Kidney capillary endothelial cell (primary cell): ENCODE measurements at regions not wholly inside any gene's neighbourhood (a gene's known extent, or its start where the extent isn't known, plus 50 kb on each side); places are given as distances from the start of the nearest gene placed in this dataset.

Source experiments
- DNase-seq: peaks from one replicate; pipeline ENCODE4 v3.0.0-alpha.2; 2018; ENCODE audit warnings: low spot score

GRCh38 chr11:92797874-92798273 lies 171.6 kb upstream of the MTNR1B start:
- no peak for DNase-seq

DNA sequence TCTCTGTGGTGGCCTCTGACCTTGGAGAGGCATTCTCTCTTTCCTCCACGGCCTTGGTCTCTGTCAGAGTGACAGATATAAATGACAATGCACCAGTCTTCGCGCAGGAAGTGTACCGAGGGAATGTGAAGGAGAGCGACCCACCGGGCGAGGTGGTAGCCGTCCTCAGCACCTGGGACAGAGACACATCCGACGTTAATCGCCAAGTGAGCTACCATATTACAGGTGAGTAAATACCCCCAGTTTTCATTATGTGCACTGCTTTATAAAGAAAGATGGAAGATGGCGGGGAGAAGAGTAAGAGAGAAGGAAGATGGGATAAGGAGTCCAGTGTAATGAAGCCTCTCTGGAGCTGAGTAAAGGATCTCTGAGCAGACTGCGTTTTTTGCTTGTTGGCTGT lies 167.8 kb upstream of the MTNR1B start:
- DNase-seq, result no peak

- no peak for DNase-seq
These were observed 166.8 kb upstream of the MTNR1B start for GRCh38 chr11:92802644-92803043.

DNA sequence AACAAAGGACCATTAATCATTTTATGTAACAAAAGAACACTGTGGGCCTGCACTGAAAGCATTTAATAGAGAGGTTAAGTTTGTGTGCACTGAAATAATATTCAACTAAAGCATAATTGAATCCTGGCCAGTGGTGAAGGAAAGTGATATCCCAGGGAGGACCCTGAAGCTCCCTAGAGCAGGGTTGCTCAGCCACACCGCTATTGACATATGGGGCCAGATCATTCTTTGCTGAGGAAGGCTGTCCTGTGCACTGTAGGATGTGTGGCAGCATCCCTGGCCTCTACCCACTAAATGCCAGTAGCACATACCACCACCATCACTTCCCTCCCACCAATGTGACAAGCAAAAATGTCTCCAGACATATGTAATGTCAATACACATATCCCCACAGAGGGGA lies 166.1 kb upstream of the MTNR1B start:
- no peak for DNase-seq

GRCh38 chr11:92804388-92804966 lies 165.0 kb upstream of the MTNR1B start:
- no peak for DNase-seq

DNA sequence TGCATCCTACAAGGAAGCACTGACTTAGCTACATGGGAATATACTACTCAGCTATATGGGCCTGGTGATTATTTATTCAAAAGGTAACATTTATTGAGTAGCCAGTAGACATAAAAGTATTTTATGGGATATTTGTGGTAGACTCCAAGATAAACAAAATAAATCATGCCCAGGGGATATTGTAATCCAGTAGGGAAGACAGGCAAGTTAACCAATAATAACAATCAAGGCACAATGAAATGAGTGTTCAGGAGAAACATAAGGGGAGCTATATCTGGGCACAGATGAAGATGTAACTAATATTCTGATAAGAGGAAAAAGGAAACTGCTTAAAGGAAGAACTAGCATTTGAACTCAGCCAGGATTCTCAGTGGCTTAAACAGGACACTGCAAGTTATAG lies 161.4 kb upstream of the MTNR1B start:
- DNase-seq, result no peak

DNA sequence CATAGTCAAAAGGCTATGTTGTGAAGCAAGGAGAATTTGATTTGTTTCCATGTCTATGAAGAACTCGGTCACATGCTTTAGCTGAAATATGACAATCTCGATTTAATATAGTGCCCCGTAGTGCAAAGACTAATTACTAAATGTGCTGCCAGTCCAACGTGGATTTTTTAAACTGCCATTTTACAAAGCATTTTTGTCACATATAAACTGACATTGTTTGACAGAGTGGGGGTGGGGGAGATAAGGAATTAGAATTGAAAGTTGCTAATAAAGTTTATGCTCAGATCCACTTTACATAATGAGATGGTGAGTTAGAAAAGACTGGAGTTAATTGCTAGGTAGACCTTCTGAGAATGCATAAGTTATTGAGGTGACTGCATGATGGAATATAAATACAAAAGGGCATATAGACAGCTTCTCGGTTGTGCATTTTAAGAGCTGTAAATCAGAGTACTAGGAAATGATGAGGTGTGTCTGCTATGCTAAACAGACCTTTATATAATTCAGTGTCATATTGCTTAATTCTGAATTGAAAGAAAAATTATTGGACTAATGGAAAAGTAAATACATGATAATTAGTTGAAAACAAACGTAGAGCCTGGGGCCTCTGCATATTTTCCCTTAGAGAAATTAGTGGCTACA lies 158.9 kb upstream of the MTNR1B start:
- DNase-seq, result no peak

GRCh38 chr11:92811341-92811740 lies 158.1 kb upstream of the MTNR1B start:
- no peak for DNase-seq

- DNase-seq, result no peak
These were observed 156.6 kb upstream of the MTNR1B start for GRCh38 chr11:92812841-92813240.

DNA sequence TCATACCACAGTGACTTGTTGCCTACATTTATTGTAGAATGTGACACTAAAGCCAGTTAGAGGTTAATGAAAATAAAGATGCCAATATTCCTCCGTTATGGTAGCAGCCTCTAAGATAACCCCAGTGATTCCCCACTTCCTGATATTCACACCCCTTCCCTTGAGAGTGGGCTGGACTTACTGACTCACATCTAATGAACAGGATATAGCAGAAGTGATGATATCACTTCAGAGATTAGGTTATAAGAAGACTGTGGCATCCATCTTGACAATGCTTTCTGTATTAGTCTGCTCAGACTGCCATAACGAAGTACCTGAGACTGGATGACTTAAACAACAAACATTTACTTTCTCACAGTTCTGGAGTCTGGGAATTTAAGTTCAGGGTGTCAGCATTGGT lies 149.6 kb upstream of the MTNR1B start:
- DNase-seq, result no peak

GRCh38 chr11:92820860-92821259 lies 148.6 kb upstream of the MTNR1B start:
- no peak for DNase-seq

GRCh38 chr11:92822410-92822809 lies 147.0 kb upstream of the MTNR1B start:
- DNase-seq, result no peak

DNA sequence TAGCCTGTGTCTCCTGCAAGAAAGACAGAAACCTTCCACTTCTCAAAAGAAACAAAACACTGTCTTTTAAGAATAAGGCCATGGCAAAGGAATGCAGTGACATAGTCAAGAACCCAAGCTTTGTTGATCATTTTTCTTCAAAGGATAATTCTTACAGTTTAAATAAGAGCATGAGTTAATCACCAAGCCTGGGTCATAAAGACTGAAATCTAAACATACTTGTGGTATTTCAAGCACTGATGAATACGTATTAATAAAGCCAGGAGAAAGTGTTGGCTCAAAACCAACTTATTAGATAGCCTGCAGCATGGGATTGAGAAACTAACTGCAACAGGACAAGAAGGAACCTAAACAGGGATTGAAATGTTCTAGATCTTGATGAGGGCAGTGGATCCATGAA lies 143.3 kb upstream of the MTNR1B start:
- DNase-seq, result no peak

- no peak for DNase-seq
These were observed 142.8 kb upstream of the MTNR1B start for GRCh38 chr11:92826603-92827002.

- DNase-seq, result no peak
These were observed 142.3 kb upstream of the MTNR1B start for GRCh38 chr11:92827132-92827531.

GRCh38 chr11:92828556-92828955 lies 140.9 kb upstream of the MTNR1B start:
- DNase-seq, result no peak

DNA sequence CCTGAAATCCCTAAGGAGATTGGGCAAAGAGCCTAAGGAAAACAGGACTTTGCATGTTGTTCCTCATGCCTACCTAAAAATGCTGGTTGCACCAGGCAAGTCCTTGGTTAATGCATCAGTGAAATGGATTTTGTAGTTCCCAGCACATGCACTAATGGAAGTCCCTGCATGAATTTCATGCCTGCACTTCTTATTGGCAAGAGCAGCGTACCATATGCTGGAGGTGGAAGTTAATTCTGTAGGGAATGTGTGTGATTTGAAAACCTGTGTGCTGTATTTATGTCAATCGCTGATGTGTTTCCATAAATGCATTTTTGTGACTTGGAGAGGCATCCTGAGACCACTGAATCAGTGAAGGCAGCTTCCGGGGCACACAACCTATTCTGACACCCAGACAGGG lies 140.3 kb upstream of the MTNR1B start:
- no peak for DNase-seq

- no peak for DNase-seq
These were observed 139.8 kb upstream of the MTNR1B start for GRCh38 chr11:92829671-92830070.

DNA sequence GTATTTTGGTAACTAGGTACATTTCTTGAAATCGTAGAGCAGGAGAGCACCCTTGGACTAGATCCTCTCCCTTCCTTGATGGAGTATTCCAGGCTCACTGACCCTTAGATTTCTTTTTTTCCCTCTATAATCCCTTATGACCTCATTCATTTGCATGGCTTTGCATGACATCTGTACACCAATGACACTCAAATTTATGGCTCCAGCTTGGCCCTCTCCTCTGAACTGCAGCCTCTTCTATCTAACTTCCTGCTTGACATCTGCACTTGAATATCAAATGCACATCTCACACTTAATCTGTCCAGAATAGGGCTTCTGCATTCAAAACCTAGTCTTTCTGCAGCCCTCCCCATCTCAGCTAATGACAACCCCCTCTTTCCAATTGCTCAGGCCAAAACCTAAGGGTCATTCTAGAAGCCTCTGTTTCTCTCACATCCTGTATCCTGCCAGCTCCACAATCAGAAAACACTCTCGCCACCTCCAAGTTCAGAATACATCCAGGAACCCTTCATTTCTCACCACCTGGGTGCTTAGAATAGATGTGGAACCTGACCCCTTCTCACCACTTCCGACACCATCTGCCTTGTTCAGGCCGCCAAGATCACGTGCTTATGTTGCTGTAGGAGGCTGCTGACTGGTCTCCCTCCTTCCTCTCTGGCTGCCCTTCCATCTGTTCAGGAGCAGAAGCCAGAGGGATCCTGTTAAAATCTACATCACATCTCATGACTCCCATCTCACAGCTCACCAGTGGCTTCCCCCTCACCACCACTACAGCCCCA lies 138.9 kb upstream of the MTNR1B start:
- no peak for DNase-seq

GRCh38 chr11:92834296-92835020 lies 135.0 kb upstream of the MTNR1B start:
- no peak for DNase-seq

- DNase-seq, result no peak
These were observed 131.9 kb upstream of the MTNR1B start for GRCh38 chr11:92837595-92837994.

DNA sequence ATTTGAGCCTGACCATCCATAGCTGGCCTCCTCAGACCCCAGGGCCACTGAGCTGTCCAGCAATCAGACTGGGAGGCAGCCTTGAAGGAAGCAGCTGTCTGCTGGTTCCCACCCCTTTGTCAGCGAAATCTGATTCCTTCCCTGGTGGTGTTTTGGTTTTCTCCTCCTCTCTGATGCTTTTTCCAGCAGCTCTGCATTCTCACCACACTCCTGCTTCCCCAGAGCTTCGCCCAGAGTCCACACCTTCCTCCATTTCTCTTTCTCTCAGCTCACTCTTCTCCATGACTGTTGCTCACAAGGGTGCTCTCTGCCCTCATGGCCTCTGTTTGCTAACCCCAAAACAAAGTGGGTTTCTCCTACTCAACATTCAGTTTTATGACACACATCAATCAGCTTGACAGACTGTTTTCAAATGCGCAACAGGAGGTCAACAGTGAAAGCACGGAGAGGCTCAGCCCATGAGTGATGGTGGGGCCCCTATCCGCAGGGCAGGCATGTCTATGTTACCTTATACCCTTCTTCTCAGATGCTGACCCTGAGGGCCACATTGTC lies 130.6 kb upstream of the MTNR1B start:
- no peak for DNase-seq

DNA sequence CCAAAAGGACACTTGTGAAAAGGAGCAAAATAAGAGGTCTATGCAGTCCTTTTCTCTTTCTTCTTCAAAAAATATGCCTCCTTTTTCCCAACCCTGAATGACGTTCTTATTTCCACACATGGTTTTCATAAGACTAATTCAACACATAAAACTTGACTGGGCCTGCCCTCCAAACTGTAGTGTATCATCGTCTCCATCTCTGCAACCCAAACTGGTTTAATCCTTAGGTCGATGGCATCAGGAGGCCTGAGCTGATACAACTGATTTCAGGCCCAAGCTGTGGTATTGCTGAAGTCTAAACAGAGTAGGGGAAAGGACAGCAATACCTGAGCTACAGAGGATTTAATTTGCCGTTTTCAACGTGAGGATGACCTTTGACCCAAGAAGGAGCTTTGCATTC lies 130.0 kb upstream of the MTNR1B start:
- no peak for DNase-seq
